NK-92 (cell line): ENCODE measurements at regions not wholly inside any gene's neighbourhood (a gene's known extent, or its start where the extent isn't known, plus 50 kb on each side); places are given as distances from the start of the nearest gene placed in this dataset.

Experiments used
- DNase-seq: peaks from one replicate; lab custom pipeline; 2025; ENCODE audit not compliant: unreplicated experiment; lab: John Stamatoyannopoulos, UW

DNA sequence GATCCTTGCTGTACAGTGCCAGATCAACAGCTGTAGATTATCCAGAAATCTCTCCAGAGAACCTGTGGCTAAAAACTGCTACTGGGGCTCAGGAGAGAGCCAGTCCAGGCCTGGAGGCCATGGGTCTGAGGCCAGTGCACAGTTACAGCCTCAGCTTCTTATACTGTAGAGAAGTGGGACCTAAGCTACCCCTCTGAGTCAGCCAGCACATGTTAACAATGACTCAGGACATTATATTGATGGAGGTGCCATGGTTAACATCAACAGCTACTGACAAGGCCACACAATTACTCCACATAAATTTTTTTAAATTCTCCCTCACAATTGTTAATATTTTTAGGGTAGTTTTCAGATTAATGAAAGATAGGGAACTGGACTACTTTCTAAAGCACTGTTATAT lies 138.5 kb downstream of the RBM26 start:
- no peak for DNase-seq

GRCh38 chr13:79258489-79258888 lies 147.6 kb downstream of the RBM26 start:
- peak; percentile 8 for DNase-seq

DNA sequence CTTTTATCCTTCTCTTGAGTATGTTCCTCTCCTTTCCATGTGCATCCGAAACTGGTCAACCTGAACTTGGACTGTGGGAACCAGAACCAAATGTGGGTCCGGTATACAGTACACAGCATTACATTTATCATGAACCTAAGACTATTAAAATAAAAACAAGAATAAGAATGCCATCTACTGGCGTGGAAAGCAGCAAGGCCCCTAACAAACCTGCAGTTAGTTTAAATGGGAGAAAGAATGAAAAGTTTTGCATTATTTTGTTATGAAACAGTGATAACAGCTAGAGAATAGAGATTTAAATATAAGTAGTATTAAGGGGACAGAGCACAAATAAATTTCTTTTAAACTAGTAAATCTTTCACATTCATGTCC lies 159.5 kb downstream of the RBM26 start:
- DNase-seq: no peak

GRCh38 chr13:79245937-79246577 lies 160.0 kb downstream of the RBM26 start:
- DNase-seq: no peak

GRCh38 chr13:79241697-79242096 lies 164.4 kb downstream of the RBM26 start:
- DNase-seq: no peak

DNA sequence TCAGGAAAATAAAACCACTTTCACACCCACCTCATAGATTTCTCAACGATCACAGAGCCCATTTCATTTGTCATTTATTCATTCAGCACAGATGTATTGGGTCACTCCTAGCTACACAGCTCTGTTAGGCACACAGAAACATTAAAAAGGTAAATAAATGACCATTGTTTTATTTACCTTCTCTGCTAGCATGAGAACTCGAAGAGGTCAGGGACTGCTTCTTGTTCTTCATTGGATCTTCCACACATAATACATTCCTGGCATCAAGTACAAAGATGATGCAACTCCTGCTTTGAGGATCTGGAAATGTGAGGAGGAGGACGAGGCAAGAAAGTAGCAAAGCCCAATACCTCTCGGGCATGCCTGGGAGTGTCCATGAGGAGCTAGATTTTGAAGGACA lies 168.1 kb downstream of the RBM26 start:
- DNase-seq: no peak

GRCh38 chr13:79231887-79232286 lies 174.2 kb downstream of the RBM26 start:
- DNase-seq: no peak

GRCh38 chr13:79229761-79230160 lies 176.3 kb downstream of the RBM26 start:
- no peak for DNase-seq

DNA sequence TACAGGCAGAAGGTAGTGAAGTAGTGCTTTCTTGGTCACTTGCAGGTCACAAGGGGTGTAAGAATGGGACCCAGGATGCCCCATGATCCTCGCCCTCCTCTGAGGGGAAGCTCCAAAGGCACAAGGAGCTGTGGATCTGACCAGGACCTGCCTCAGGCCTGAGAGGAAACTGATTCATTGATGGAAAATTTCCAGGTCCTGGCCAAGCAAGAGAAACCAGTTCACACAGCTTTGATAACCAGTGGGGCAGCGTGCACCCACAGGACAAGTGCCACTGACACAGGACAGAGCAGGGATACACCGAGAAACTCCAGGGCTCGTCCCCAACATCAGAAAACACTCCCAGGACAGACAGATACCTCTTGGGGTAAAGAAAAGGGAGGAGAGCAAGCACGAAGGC lies 177.1 kb downstream of the RBM26 start:
- no peak for DNase-seq

- DNase-seq: no peak
Observed at GRCh38 chr13:79227418-79227817, 178.6 kb downstream of the RBM26 start.

DNA sequence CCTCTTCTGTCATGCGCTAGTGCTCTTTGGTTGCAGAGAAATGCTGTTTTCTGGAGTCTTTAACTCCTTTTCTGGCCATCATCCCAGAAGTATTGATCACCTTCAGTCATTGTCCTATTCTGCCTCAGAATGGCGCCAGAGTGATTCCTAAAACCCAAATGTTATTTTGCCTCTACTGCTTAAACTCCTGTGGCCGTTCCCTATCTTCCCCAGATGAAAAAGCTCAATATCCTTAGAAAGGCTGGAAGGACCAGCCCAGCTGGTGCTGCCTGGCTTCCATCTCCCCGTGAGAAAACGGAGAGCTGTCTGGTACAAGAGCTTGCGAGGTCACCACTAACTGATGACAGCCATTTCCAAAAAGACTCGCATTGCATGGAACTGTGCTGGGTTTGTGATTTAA lies 179.1 kb downstream of the RBM26 start:
- DNase-seq: no peak

GRCh38 chr13:79226250-79226649 lies 179.8 kb downstream of the RBM26 start:
- no peak for DNase-seq

- DNase-seq: no peak
Observed at GRCh38 chr13:79225487-79226232, 180.4 kb downstream of the RBM26 start.

GRCh38 chr13:79222427-79223205 lies 183.4 kb downstream of the RBM26 start:
- no peak for DNase-seq

- DNase-seq: no peak
Observed at GRCh38 chr13:79212064-79212619, 193.9 kb downstream of the RBM26 start.

DNA sequence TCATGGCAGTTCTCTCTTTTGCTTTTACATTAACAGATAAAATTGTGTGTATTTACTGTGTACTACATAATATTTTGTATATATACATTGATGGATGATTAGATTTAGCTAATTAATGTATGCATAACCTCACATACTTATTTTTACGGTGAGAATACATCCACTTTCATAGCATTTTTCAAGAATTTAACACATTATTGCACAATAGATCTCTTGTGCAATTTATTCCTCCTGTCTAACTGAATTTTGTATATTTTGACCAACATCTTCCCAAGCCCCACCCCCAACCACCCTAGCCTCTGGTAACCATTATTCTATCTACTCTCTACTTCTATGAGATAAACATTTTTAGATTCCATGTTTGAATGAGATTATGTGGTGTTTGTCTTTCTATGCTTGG lies 194.7 kb downstream of the RBM26 start:
- no peak for DNase-seq

- no peak for DNase-seq
Observed at GRCh38 chr13:79197933-79198332, 208.1 kb downstream of the RBM26 start.

- no peak for DNase-seq
Observed at GRCh38 chr13:79196843-79197242, 209.2 kb downstream of the RBM26 start.

GRCh38 chr13:79196366-79196765 lies 209.7 kb downstream of the RBM26 start:
- no peak for DNase-seq

DNA sequence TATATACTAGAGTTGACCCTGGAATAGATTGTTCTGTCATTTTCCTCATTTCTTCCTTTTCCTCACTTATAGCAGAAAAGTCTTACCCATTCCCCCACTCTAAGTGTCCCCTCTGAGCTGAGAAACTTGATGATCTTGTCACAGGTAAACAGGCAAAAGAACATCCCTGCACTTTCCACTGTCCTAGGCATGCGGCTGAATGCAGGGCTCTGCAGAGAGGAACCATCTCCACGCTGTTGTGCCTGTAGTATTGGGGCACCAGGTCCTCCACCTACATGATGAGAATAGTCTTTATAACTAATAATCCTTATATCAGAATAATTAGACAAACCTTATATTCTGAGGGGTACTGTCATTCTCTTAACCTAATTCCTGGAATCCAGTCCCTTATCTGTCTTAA lies 211.3 kb downstream of the RBM26 start:
- DNase-seq: no peak

DNA sequence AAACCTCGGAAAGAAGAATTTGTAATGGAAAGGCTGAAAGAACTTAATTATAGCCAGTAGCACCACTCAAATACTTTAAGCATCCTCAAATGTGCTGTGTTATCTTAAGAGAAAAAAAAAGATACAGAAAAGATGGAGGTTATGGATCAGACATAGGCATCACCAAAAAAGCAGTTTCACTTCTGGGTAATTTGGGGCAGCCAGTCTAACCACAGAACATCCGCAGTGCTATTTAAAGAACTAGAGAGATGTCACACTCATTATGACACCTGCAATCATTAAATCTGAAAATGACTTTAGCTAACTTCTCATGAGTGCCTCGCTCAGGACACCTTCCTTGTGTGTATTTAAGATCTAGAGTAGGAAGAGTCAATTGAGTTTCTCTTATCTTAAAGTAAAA lies 211.8 kb downstream of the RBM26 start:
- DNase-seq: no peak

DNA sequence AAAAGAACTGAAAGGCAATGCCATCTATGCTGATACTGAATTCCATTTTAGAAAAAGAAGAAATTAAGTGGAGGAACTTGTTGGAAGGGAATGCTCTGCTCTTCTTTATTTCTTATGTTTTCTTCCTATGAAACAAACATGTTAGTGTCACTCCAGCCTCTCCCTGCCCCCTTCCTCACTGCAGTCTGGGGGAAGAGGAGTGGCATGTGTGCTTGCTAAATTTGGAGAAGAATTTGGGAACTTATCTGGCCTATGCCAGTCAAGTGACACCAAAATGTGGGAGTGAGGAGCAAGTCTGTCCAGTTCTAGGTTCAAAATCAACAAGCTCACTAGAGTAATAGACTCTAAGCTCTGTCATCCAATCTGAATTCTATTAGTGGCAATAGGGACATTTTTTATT lies 214.6 kb downstream of the RBM26 start:
- no peak for DNase-seq
